Liver (tissue), 3 donors: ENCODE measurements at regions not wholly inside any gene's neighbourhood (a gene's known extent, or its start where the extent isn't known, plus 50 kb on each side); places are given as distances from the start of the nearest gene placed in this dataset.

Source experiments
- EGR1 ChIP-seq, 2 donors: IDR thresholded peaks; 2 replicates each; pipeline ENCODE4 v1.6.1; 2016 to 2018; ENCODE audit warnings: antibody characterized with exemption in 2 of 2, low read depth in 2 of 2
- FOXA2 ChIP-seq: IDR thresholded peaks from 2 replicates; pipeline ENCODE4 v1.6.1; 2016; ENCODE audit warnings: antibody characterized with exemption
- GABPA ChIP-seq, 2 donors: IDR thresholded peaks in 1 of 2; conservative IDR thresholded peaks in 1 of 2; 2 replicates each; pipeline ENCODE4 v1.6.1; 2016; ENCODE audit warnings: antibody characterized with exemption in 2 of 2, mild to moderate bottlenecking in 1 of 2, moderate library complexity in 1 of 2
- HNF4A ChIP-seq, 2 donors: conservative IDR thresholded peaks; 2 replicates each; pipeline ENCODE4 v1.6.1; 2016; ENCODE audit warnings: antibody characterized with exemption in 2 of 2, mild to moderate bottlenecking in 2 of 2
- JUND ChIP-seq, 2 donors: IDR thresholded peaks; 2 replicates each; pipeline ENCODE4 v1.6.1; 2016; ENCODE audit warnings: antibody characterized with exemption in 2 of 2
- RAD21 ChIP-seq, 2 donors: IDR thresholded peaks; 2 replicates each; pipeline ENCODE4 v1.6.1; 2016; ENCODE audit warnings: antibody characterized with exemption in 2 of 2, mild to moderate bottlenecking in 2 of 2
- RXRA ChIP-seq, 2 donors: IDR thresholded peaks; 2 replicates each; pipeline ENCODE4 v1.6.1; 2017 to 2018; ENCODE audit warnings: antibody characterized with exemption in 2 of 2, mild to moderate bottlenecking in 1 of 2
- SP1 ChIP-seq: IDR thresholded peaks from 2 replicates; pipeline ENCODE4 v1.6.1; 2018; ENCODE audit warnings: antibody characterized with exemption, mild to moderate bottlenecking
- TAF1 ChIP-seq: conservative IDR thresholded peaks from 2 replicates; pipeline ENCODE4 v1.6.1; 2016; ENCODE audit warnings: antibody characterized with exemption, mild to moderate bottlenecking
- YY1 ChIP-seq: IDR thresholded peaks from 2 replicates; pipeline ENCODE4 v1.6.1; 2016; ENCODE audit warnings: antibody characterized with exemption, mild to moderate bottlenecking
- TF ChIP-seq, protein P1 (sequence below): IDR thresholded peaks from 2 replicates; pipeline ENCODE4 v1.6.1; 2016; ENCODE audit warnings: antibody characterized with exemption
- TF ChIP-seq, protein P2 (sequence below): fragments of 150-350 bp; IDR thresholded peaks from 2 replicates; pipeline ENCODE4 v1.5.1; 2017; ENCODE audit warnings: improper control_type of control experiment, low read depth, low read length; ENCODE audit not compliant: missing input control
- TF ChIP-seq, protein P3 (sequence below): IDR thresholded peaks from 2 replicates; pipeline ENCODE4 v1.6.1; 2016; ENCODE audit warnings: antibody characterized with exemption, mild to moderate bottlenecking
- donor health status: healthy.
- donor health status: healthy.

DNA sequence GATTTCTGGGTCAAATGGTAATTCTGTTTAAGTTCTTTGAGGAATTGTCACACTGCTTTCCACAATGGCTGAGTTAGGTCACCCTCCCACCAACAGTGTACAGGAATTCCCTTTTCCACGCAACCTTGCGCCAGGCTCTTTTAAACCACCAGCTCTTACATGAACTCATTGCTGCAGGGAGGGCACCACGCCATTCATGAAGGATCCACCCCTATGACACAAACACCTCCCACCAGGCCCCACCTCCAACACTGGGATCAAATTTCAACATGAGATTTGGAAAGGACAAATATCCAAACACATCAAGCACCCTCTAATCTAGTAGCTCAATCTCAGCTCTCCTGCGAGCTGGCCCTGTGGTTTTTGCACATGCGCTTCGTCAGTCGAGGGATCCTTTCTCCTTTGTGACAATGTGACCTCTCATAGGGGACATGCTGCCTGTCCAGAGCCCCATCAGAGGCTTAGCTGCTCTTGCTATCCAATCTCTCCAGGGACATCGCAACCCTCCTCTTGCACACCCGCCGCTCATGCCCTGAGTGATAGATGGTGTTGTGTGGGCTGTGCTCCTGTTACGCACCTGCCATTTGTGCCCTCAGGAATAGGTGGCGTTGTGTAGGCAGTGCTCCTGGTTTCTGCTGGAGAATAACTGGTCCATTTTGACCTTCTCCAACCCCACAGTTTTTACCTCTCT lies 328.0 kb downstream of the UQCRFS1 start:
- TF ChIP-seq, protein P1, sequence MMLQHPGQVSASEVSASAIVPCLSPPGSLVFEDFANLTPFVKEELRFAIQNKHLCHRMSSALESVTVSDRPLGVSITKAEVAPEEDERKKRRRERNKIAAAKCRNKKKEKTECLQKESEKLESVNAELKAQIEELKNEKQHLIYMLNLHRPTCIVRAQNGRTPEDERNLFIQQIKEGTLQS, result no peak
- TF ChIP-seq, protein P2, sequence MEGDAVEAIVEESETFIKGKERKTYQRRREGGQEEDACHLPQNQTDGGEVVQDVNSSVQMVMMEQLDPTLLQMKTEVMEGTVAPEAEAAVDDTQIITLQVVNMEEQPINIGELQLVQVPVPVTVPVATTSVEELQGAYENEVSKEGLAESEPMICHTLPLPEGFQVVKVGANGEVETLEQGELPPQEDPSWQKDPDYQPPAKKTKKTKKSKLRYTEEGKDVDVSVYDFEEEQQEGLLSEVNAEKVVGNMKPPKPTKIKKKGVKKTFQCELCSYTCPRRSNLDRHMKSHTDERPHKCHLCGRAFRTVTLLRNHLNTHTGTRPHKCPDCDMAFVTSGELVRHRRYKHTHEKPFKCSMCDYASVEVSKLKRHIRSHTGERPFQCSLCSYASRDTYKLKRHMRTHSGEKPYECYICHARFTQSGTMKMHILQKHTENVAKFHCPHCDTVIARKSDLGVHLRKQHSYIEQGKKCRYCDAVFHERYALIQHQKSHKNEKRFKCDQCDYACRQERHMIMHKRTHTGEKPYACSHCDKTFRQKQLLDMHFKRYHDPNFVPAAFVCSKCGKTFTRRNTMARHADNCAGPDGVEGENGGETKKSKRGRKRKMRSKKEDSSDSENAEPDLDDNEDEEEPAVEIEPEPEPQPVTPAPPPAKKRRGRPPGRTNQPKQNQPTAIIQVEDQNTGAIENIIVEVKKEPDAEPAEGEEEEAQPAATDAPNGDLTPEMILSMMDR, result no peak
- TF ChIP-seq FOXA2, result no peak
- TF ChIP-seq EGR1 (IDR thresholded peaks at IDR 0.05; ENCODE audit: low read depth in 2 of 2), result no peak
- no peak for TF ChIP-seq JUND (IDR thresholded peaks at IDR 0.05)
- TF ChIP-seq, protein P3, sequence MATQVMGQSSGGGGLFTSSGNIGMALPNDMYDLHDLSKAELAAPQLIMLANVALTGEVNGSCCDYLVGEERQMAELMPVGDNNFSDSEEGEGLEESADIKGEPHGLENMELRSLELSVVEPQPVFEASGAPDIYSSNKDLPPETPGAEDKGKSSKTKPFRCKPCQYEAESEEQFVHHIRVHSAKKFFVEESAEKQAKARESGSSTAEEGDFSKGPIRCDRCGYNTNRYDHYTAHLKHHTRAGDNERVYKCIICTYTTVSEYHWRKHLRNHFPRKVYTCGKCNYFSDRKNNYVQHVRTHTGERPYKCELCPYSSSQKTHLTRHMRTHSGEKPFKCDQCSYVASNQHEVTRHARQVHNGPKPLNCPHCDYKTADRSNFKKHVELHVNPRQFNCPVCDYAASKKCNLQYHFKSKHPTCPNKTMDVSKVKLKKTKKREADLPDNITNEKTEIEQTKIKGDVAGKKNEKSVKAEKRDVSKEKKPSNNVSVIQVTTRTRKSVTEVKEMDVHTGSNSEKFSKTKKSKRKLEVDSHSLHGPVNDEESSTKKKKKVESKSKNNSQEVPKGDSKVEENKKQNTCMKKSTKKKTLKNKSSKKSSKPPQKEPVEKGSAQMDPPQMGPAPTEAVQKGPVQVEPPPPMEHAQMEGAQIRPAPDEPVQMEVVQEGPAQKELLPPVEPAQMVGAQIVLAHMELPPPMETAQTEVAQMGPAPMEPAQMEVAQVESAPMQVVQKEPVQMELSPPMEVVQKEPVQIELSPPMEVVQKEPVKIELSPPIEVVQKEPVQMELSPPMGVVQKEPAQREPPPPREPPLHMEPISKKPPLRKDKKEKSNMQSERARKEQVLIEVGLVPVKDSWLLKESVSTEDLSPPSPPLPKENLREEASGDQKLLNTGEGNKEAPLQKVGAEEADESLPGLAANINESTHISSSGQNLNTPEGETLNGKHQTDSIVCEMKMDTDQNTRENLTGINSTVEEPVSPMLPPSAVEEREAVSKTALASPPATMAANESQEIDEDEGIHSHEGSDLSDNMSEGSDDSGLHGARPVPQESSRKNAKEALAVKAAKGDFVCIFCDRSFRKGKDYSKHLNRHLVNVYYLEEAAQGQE, result no peak
- TF ChIP-seq GABPA (IDR thresholded peaks at IDR 0.05 in 1 of 2, conservative IDR thresholded peaks at IDR 0.05 in 1 of 2), result no peak
- TF ChIP-seq YY1, result no peak
- no peak for TF ChIP-seq RAD21 (IDR thresholded peaks at IDR 0.05)
- TF ChIP-seq RXRA (IDR thresholded peaks at IDR 0.05), result no peak
- TF ChIP-seq HNF4A (conservative IDR thresholded peaks at IDR 0.05), result no peak
- no peak for TF ChIP-seq SP1
- TF ChIP-seq TAF1, result no peak
